ENCODE measurements at regions not wholly inside any gene's neighbourhood (a gene's known extent, or its start where the extent isn't known, plus 50 kb on each side); places are given as distances from the start of the nearest gene placed in this dataset.
"Not testable (repeated sequence)": the region's sequence is repeated elsewhere in the genome, so short reads cannot be mapped to it uniquely, and the experiment has no call there.

GRCh38 chr16:60611844-60612243, 1424.4 kb downstream of the CDH8 start:
- no peak for FAIRE-seq
- no peak for DNase-seq (ENCODE audit: insufficient read length, low spot score)

- FAIRE-seq (no peak), DNase-seq (ENCODE audit: insufficient read length, low spot score) (no peak)
Measured at GRCh38 chr16:60608971-60609370, 1427.3 kb downstream of the CDH8 start.

- FAIRE-seq; DNase-seq (ENCODE audit: insufficient read length, low spot score): not testable (repeated sequence)
Measured at GRCh38 chr16:60605652-60606051, 1430.6 kb downstream of the CDH8 start.

- DNase-seq (ENCODE audit: insufficient read length, low spot score) (no peak), FAIRE-seq (no peak)
Measured at GRCh38 chr16:60605176-60605575, 1431.1 kb downstream of the CDH8 start.

GRCh38 chr16:60586493-60586892, 1449.7 kb downstream of the CDH8 start:
- no peak for DNase-seq (ENCODE audit: insufficient read length, low spot score)
- FAIRE-seq: no peak

GRCh38 chr16:60582528-60582927, 1453.7 kb downstream of the CDH8 start:
- DNase-seq (ENCODE audit: insufficient read length, low spot score) (no peak), FAIRE-seq (no peak)

DNA sequence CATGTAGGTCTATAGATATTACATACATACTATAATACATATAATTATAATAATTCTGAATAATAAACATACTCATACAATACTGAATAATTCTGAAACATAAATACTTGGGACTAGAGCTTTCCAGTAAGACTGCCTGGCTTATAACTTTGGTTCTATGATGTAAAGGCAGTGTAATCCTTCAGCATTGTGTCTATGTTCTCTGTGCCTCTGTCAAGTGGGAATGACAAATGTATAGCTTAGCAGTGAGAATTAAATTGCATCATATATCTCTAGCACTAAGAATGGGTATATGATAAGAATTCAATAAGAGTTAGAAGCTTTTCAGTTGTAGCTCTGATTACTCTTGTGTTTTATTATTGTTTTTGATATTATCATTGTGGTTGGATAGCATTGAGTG, 1469.3 kb downstream of the CDH8 start:
- FAIRE-seq (no peak), DNase-seq (ENCODE audit: insufficient read length, low spot score) (no peak)

DNA sequence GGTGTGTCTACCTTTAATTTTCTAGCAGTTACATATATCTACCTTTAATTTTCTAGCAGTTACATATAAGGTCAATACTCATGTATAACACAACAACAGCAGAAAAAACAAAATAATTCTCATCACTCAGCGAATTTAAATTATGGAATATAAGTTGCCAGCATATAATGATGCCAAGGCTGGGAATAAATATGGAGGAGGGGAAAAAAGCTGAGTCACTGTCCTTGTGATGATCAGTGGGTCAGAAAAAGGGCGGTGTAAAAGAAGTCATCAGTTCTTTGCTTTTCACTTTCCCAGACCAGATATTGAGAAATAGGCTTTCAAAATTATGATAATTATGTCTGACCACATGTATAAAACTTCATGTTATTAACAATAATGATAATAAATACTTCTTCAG, 1471.7 kb downstream of the CDH8 start:
- no peak for FAIRE-seq
- no peak for DNase-seq (ENCODE audit: insufficient read length, low spot score)

DNA sequence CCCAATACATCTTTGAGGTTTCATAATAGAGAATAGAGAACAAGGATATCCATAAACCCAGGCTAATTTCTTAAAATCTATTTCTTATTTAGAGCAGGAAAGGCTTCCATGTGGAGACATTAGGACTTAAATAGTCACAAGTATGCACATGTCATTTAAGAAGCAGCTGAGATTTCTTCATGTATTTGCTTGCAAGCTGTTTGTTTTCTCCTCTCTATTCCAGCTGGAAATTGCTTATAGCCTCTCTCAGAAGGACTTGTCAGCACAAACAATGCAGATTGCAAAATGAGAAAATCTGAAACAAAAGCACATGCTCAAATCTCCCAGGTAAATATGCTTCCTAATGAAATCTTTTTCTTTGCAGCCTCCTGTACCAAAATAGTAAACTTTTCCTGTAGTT, 1473.1 kb downstream of the CDH8 start:
- FAIRE-seq (no peak), DNase-seq (ENCODE audit: insufficient read length, low spot score) (no peak)

DNA sequence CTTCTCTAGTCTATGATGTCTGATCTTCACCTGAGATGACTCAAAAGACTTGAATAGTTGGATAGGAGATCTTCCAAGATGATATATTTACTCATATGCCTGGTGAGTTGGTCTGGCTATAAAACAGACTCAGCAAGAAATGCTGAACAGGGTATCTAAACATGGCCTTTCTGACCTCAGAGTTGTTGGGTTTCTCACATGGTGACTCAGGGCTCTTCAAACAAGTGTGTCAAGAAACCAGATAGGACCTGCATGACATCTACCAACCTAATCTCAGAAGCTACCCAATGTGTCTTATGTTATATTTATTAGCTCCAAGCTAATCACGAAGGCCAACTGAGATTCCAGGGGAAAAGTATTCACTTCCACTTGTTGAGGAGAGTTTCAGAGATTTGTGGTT, 1477.3 kb downstream of the CDH8 start:
- no peak for DNase-seq (ENCODE audit: insufficient read length, low spot score)
- FAIRE-seq: no peak

DNA sequence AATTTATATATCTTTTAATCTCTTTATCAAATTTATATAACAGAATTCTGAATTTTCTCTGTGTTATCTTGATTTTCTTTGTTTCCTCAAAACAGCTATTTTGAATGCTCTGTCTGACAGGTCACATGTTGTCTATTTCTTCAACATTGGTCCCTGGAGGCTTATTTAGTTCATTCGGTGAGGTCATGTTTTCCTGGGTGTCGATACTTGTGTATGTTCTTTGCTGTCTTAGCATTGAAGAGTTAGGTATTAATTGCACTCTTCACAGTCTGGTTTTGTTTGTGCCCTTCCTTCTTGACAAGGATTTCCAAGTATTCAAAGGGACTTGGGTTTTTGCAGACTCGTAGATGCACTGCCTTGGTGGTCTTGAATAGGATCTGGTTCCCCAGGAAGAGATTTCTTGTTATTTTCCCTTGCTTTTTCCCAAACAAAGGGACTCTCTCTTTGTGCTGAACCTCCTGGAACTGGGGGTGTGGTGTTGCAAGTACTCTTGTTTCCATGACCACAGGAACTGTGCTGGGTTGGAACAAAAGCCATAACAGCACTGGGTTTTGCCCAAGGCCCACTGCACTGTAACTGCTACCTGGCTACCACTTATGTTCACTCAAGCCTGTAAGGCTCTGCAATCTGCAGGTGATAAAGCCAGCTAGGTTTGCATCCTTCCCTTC, 1483.0 kb downstream of the CDH8 start:
- no peak for DNase-seq (ENCODE audit: insufficient read length, low spot score)
- FAIRE-seq: no peak

DNA sequence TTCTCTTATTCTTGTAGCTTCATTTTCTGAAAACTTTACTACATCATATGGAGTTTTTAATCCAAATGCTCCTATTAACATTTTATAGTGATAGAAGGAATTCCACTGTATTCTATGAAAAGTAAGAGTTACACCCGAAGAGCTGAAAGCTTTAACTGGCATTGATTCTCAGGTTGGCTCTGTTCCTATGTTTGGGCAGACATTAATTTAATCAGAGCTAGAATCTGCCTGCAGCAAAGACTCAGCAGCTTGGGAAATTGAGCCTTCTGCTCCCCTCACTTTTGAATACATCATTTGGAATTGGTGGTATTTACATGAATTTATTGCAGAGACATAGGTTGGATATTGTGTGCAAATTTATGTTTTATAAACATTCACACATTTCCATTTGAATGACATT, 1494.7 kb downstream of the CDH8 start:
- FAIRE-seq: no peak
- DNase-seq (ENCODE audit: insufficient read length, low spot score): no peak

DNA sequence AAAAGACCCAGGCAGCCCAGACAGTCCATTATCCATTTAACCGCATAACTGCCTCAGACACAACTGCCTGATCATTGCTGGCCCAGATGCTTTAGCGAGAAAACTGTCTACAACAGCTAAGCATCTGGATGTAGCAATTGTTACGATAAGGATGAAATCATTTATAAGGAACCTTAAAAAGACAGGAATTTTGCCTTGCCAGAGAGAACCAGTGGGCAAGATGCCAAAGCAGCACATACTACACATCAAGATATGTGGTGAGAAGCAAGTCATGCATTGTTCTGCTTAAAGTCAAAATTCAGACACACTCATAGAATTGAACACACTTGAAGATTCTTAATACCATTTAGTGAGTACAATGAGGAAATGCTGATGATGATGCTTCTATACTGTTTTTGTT, 1525.3 kb downstream of the CDH8 start:
- DNase-seq (ENCODE audit: insufficient read length, low spot score) (no peak), FAIRE-seq (no peak)

DNA sequence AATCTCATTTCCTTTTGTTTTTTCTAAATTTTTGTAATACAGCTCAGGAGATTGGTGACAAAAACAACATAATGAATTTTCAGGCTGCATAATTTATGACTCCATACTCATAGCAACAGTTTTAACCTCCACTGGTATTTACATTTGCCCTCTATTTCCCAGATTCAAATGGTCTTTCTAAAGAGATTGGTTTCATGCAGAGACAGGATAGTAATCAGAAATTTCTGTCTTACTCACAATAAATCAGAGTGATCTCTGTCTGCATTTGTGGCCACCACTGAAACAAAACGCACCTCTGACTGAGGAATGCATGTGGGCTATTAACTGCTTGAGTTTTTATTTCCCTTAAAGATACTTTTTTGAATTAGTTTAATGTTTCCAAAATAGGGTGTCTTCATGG, 1526.0 kb downstream of the CDH8 start:
- DNase-seq (ENCODE audit: insufficient read length, low spot score): no peak
- FAIRE-seq: no peak

DNA sequence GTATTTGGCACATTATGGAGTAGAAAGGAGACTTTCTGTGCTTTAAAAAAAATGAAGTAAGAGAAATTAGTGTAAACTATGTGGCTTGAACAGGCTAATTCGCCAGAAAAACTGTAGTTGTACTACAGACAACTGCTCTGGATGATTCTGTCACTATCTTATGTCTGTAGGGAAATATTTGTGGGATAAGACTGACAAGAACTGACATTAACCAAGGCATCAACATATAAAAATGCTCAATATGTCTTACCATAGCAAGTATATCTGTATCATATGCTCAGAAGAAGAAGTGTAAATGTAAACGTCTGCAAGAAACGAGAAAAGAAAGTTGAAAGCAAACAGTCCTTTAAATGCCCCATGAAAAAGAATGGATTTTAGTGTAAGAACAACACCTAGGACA, 1545.0 kb downstream of the CDH8 start:
- no peak for FAIRE-seq
- no peak for DNase-seq (ENCODE audit: insufficient read length, low spot score)

DNA sequence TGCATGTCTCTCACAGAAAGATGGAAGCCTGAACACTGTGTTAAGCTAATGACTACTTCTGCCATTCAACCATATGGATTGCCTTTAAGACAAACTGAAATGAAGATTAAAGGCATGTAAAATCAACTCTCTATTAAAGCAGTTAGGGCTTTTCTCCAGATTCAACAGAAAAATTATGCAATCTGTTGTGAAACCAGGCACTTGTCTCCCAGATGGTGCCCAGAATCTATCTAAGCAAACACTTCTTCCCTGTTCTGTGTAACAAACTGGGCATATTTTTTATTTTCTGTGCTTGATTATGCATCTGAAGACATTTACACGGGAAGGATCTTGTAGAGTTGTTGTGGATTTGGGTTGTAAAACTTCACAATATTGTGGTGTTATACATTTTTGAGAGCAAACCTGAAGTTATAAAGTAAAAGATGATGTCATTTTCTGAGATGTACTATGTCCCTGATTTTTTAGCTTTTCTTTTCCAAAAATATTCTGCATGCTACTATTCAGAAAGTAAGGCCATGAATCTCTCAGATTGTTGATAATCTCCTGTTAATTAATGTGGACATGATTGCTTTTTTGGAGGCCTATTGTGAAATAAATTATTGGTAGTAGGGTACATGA, 1550.3 kb downstream of the CDH8 start:
- no peak for FAIRE-seq
- DNase-seq (ENCODE audit: insufficient read length, low spot score): no peak

- no peak for DNase-seq (ENCODE audit: insufficient read length, low spot score)
- no peak for FAIRE-seq
Measured at GRCh38 chr16:60484901-60485300, 1551.3 kb downstream of the CDH8 start.

DNA sequence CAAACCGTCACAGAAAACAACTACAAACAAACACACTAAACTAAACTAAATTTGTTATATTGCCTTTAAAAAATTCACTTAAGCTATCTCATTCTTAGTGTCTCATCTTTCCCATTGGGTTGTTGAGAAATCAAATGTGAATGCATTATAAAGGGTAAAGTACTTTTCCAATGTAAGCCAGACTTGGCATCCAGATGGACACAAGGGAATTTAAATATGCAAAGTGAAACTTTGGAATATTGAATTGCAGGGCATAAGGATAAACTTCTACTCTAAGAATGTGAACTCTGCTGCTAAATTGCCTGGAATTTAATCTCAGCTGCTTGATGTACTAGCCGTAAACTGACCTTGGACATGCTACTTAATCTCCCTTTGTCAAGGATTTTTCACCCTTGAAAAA, 1554.6 kb downstream of the CDH8 start:
- DNase-seq (ENCODE audit: insufficient read length, low spot score): no peak
- FAIRE-seq: no peak

GRCh38 chr16:60478810-60479209, 1557.4 kb downstream of the CDH8 start:
- FAIRE-seq (no peak), DNase-seq (ENCODE audit: insufficient read length, low spot score) (no peak)

DNA sequence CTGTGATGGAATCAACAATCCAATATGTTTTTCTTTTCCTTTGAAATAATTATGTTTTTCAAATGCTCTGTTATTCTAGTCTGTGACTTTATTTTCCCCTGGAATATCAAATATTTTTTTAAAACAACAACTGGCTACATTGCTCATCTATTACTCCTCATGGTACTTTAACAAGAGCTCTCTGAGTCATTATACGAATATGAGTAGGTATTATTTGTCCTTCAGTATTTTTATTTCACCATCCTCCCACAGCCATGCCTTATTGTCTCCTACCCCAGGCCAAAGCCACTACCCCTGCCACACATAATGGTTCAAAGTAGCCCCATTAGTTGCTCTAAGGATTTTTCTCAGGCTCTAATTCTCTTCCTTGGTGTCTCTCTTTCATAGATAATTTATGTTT, 1572.3 kb downstream of the CDH8 start:
- no peak for DNase-seq (ENCODE audit: insufficient read length, low spot score)
- no peak for FAIRE-seq

DNA sequence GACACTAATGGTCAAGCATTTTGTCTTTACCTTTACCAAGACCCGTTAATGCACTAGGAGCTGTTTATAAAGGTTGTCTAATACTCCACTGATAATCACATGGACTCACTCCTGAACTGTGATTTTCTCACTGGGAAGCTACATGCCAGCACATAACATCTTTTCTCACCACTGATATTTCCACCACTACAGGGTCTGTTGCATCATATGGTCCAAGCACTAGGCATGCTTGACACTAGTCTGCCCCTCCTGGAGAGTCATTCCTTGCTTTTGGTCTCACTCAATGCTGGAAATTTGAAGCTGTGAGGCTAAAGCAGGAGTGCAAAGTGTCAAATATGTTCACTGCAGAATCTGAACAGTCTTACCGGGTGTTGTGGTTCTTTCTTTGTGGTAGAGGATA, 1576.8 kb downstream of the CDH8 start:
- DNase-seq (ENCODE audit: insufficient read length, low spot score): no peak
- no peak for FAIRE-seq

- FAIRE-seq (no peak), DNase-seq (ENCODE audit: insufficient read length, low spot score) (no peak)
Measured at GRCh38 chr16:60458255-60458654, 1578.0 kb downstream of the CDH8 start.

DNA sequence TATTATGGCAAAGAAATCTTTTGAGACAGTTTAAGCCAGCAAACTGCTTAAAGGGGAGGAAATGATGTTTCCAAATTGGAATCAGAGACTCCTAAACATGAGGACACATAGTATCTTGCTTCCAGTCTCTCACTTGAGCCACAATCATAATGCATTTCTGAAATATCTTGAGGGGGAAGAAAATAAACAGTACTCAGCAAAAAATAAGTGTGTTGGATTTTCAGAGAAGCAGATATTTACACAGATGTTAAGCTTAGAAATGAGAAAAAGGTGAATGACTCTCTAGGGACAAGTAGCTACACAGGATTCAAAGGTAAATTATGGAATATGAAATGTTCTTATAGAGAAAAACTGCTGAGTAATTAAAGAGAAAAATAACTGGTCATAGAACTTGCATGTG, 1583.6 kb downstream of the CDH8 start:
- no peak for DNase-seq (ENCODE audit: insufficient read length, low spot score)
- no peak for FAIRE-seq
